Fibroblast of skin of abdomen (primary cell): ENCODE measurements at regions not wholly inside any gene's neighbourhood (a gene's known extent, or its start where the extent isn't known, plus 50 kb on each side); places are given as distances from the start of the nearest gene placed in this dataset.
"Not testable (repeated sequence)": the region's sequence is repeated elsewhere in the genome, so short reads cannot be mapped to it uniquely, and the experiment has no call there.

ENCODE experiments used
- DNase-seq: peaks from one replicate; pipeline ENCODE4 v3.0.0-alpha.2; 2013

- no peak for DNase-seq
Measured at GRCh38 chr10:23648618-23649017, 209.7 kb downstream of the OTUD1 start.

DNA sequence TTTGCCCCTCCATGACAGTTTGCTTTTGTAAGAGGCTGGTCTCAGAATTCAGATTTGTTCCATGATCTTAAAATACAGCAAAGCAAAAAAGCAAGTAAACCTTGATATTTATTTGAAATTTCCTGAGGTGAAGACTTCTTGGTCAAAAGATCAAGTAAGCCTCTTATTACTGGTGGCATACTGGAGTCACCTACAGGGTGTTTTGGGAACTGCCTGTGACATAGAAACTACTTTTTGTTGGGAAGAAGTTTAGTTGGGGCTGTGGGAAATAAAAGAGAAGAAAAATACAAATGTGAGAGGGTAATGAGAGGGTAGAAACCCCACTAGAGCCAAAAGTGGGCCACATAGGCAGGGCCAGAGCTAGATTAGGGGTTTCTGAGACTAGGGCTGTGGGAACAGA, 217.9 kb downstream of the OTUD1 start:
- peak; percentile 13 for DNase-seq

DNA sequence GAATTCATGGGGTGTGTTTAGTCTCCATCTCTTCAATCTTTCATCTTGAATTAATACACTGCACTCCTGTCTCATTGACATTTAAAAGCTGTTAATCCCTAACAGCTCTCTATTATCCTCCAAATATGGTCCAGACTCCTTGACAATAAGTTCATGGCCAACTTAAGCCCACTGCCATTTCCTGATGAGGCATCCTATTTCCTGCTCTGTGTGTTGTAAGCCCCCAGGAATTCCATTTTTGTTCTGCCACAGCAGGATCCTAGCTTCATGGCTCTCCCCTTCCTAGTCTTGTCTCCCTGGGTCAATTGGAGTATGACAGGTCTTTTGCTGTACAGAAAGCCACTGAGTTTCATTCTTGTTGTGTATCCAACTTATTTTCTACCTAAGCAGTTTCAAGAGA, 218.8 kb downstream of the OTUD1 start:
- no peak for DNase-seq

DNA sequence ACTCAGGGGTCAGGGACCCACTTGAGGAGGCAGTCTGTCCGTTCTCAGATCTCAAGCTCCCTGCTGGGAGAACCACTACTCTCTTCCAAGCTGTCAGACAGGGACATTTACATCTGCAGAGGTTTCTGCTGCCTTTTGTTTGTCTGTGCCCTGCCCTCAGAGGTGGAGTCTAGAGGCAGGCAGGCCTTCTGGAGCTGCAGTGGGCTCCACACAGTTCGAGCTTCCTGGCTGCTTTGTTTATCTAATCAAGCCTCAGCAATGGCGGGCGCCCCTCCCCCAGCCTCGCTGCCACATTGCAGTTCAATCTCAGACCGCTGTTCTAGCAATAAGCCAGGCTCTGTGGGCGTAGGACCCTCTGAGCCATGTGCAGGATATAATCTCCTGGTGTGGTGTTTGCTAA, 233.0 kb downstream of the OTUD1 start:
- not testable (repeated sequence) for DNase-seq

DNA sequence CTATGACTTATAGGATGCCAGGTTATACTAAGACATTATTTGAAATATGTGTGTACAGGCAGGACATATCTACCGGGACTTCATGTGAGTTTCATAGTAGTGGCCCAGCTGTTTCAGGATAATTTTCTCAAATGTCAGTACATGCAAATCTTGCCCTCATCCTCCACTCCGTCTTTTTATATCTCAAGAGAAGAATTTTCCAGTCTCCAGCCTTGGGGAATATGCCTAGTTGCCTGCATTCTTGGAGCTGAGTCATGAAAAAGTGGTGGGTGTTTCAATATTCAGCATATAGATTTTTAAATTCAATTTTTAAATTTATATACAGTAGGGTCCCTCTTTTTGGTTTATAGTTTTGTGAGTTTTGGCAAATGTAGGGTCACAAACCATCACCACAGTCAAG, 236.7 kb downstream of the OTUD1 start:
- no peak for DNase-seq

GRCh38 chr10:23676296-23676695, 237.4 kb downstream of the OTUD1 start:
- no peak for DNase-seq

- DNase-seq = no peak
Measured at GRCh38 chr10:23686722-23687121, 247.8 kb downstream of the OTUD1 start.

- no peak for DNase-seq
Measured at GRCh38 chr10:23692736-23693135, 253.9 kb downstream of the OTUD1 start.

- peak; percentile 1 for DNase-seq
Measured at GRCh38 chr10:23693501-23693901, 254.6 kb downstream of the OTUD1 start.

- peak; percentile 2 for DNase-seq
Measured at GRCh38 chr10:23693925-23694324, 255.1 kb downstream of the OTUD1 start.

- DNase-seq = no peak
Measured at GRCh38 chr10:23694446-23694920, 255.6 kb downstream of the OTUD1 start.

- no peak for DNase-seq
Measured at GRCh38 chr10:23694921-23695824, 256.3 kb downstream of the OTUD1 start.

GRCh38 chr10:23695825-23696420, 257.0 kb downstream of the OTUD1 start:
- DNase-seq = no peak

- DNase-seq = no peak
Measured at GRCh38 chr10:23696476-23696875, 257.6 kb downstream of the OTUD1 start.

- DNase-seq = peak; percentile 47
Measured at GRCh38 chr10:23702977-23703414, 264.1 kb downstream of the OTUD1 start.

DNA sequence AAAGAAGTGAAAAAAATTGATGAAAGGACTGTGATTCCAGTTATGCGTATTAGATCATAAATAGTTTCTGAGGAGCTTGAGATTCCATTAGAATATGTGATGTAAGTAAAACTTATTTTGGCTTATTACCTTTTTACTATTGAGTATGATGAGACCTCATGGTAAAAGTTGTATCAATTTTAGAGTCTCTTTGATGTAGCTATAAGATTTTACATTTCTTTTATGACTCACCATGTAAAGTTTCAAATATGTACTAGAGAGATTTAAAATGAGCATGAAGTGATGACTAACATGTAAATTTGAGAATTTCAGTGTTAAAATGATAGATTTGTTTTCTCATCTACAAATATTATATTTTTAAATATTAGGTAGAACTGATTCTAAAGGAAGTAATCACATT, 276.5 kb downstream of the OTUD1 start:
- no peak for DNase-seq

DNA sequence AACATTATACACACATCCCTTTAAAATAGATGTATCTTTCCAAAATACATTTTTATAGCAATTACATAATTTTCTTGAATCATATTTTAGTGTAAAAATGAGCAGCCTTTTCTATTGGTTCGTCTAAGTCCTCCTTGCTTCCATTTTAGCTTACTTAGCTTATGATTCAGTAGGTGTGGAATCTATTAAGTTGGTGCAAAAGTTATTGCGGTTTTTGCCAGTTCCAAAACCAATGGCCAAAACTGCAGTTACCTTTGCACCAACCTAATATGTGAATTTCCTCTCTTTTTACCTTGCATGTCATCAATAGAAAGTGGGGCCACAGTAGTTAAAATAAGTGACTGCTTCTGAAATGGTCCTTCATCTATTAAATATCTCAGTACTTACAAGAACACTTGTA, 279.0 kb downstream of the OTUD1 start:
- DNase-seq = no peak

DNA sequence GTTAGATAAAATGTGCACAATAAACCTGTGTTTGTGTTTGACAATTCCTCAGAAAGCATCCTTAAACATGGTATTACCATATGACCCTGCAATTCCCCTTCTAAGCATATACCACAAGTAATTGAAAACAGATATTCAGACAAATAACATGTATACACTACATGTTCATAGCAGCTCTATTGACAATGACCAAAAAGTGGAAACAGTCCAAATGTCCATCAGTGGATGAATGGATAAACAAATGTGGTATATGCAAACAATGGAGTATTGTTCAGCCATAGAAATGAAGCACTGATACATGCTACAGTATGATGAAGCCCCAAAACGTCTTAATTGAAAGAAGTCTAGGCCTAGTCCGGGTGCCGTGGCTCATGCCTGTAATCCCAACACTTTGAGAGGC, 280.1 kb downstream of the OTUD1 start:
- DNase-seq = no peak

DNA sequence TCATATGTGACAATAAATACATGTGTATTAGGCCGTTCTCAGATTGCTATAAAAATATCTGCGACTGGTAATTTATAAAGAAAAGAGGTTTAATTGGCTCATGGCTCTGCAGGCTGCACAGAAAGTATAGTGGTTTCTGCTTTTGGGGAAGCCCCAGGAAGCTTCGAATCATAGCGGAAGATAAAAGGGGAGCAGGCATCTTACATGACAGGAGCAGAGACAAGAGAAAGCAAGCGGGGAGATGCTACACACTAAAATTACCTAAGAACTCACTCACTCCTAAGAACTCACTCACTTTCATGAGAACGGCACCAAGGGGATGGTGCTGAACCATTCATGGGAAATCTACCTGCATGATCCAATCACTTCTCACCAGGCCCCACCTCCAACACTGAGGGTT, 284.9 kb downstream of the OTUD1 start:
- no peak for DNase-seq

GRCh38 chr10:23725548-23725947, 286.7 kb downstream of the OTUD1 start:
- DNase-seq = no peak

DNA sequence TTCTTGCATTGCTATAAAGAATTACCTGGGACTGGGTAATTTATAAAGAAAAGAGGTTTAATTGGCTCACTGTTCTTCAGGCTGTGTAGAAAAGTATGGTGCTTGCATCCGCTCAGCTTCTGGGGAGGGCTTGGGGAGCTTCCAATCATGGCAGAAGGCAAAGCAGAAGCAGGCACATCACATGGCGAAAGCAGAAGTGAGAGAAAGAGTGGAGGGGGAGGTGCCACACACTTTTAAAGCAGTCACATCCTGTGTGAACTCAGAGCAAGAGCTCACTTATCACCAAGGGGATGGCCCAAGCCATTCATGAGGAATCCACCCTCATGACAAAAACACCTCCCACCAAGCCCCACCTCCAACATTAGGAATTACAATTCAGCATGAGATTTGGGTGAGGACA, 303.5 kb downstream of the OTUD1 start:
- no peak for DNase-seq

GRCh38 chr10:23742807-23743206, 303.9 kb downstream of the OTUD1 start:
- DNase-seq = no peak

- DNase-seq = no peak
Measured at GRCh38 chr10:23754179-23754578, 315.3 kb downstream of the OTUD1 start.

DNA sequence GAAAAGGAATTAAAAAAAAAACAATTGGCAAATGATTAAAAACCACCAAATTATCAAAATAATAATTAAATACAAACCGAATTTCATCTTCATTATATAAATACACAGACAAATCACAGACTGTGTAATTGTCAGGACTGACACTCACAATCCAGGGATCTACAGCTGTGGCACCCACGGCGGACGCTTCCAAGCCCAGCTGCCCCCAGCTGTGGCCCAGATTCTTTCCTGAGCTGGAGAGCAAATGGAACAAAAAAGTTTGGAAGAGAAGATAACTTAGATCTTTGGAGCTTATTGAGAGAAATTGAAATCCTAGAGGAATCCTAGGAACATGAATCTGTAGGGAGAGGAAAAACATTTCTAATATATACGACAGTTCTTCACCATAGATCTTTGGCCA, 316.1 kb downstream of the OTUD1 start:
- no peak for DNase-seq
